ENCODE measurements at regions not wholly inside any gene's neighbourhood (a gene's known extent, or its start where the extent isn't known, plus 50 kb on each side); places are given as distances from the start of the nearest gene placed in this dataset.

GRCh38 chr5:68612972-68613371, 397.4 kb downstream of the PIK3R1 start:
- Mint-ChIP-seq H3K9me3 (ENCODE audit: unreplicated experiment) (peaks cover 3% of the 10 kb centered on the region), H3K36me3 (ENCODE audit: low read depth, unreplicated experiment) (no peaks in the 10 kb centered on the region), H3K27me3 (ENCODE audit: unreplicated experiment) (peaks cover 4% of the 10 kb centered on the region), H3K4me1 (ENCODE audit: unreplicated experiment) (no peaks in the 10 kb centered on the region), H3K27ac (ENCODE audit: unreplicated experiment) (no peak overlapping the region), H3K4me3 (ENCODE audit: unreplicated experiment) (no peak overlapping the region)
- TF ChIP-seq CTCF (IDR thresholded peaks at IDR 0.05; ENCODE audit: unreplicated experiment) = no peak
- DNase-seq (ENCODE audit: low spot score) = no peak

GRCh38 chr5:68618501-68618900, 402.9 kb downstream of the PIK3R1 start:
- TF ChIP-seq CTCF (IDR thresholded peaks at IDR 0.05; ENCODE audit: unreplicated experiment) = no peak
- Mint-ChIP-seq H3K4me1 (ENCODE audit: unreplicated experiment) (peaks cover 4% of the 10 kb centered on the region), H3K9me3 (ENCODE audit: unreplicated experiment) (no peaks in the 10 kb centered on the region), H3K27ac (ENCODE audit: unreplicated experiment) (no peak overlapping the region), H3K36me3 (ENCODE audit: low read depth, unreplicated experiment) (no peaks in the 10 kb centered on the region), H3K4me3 (ENCODE audit: unreplicated experiment) (no peak overlapping the region), H3K27me3 (ENCODE audit: unreplicated experiment) (no peaks in the 10 kb centered on the region)
- no peak for DNase-seq (ENCODE audit: low spot score)

GRCh38 chr5:68627001-68627400, 411.4 kb downstream of the PIK3R1 start:
- H3K4me1 Mint-ChIP-seq (ENCODE audit: unreplicated experiment) = no peaks in the 10 kb centered on the region
- H3K36me3 Mint-ChIP-seq (ENCODE audit: low read depth, unreplicated experiment) = no peaks in the 10 kb centered on the region
- H3K27ac Mint-ChIP-seq (ENCODE audit: unreplicated experiment) = no peak overlapping the region
- H3K4me3 Mint-ChIP-seq (ENCODE audit: unreplicated experiment) = no peak overlapping the region
- no peaks in the 10 kb centered on the region for H3K27me3 Mint-ChIP-seq (ENCODE audit: unreplicated experiment)
- H3K9me3 Mint-ChIP-seq (ENCODE audit: unreplicated experiment) = no peaks in the 10 kb centered on the region
- TF ChIP-seq CTCF (IDR thresholded peaks at IDR 0.05; ENCODE audit: unreplicated experiment) = no peak
- DNase-seq (ENCODE audit: low spot score) = no peak

GRCh38 chr5:68628082-68628814, 412.7 kb downstream of the PIK3R1 start:
- Mint-ChIP-seq H3K27me3 (ENCODE audit: unreplicated experiment) (no peaks in the 10 kb centered on the region), H3K9me3 (ENCODE audit: unreplicated experiment) (no peaks in the 10 kb centered on the region), H3K27ac (ENCODE audit: unreplicated experiment) (no peak overlapping the region), H3K4me1 (ENCODE audit: unreplicated experiment) (no peaks in the 10 kb centered on the region), H3K4me3 (ENCODE audit: unreplicated experiment) (no peak overlapping the region), H3K36me3 (ENCODE audit: low read depth, unreplicated experiment) (no peaks in the 10 kb centered on the region)
- TF ChIP-seq CTCF (IDR thresholded peaks at IDR 0.05; ENCODE audit: unreplicated experiment) = no peak
- DNase-seq (ENCODE audit: low spot score) = no peak

GRCh38 chr5:68630354-68630753, 414.8 kb downstream of the PIK3R1 start:
- Mint-ChIP-seq H3K27me3 (ENCODE audit: unreplicated experiment) (no peaks in the 10 kb centered on the region), H3K36me3 (ENCODE audit: low read depth, unreplicated experiment) (no peaks in the 10 kb centered on the region), H3K27ac (ENCODE audit: unreplicated experiment) (no peak overlapping the region), H3K4me1 (ENCODE audit: unreplicated experiment) (no peaks in the 10 kb centered on the region), H3K4me3 (ENCODE audit: unreplicated experiment) (no peak overlapping the region), H3K9me3 (ENCODE audit: unreplicated experiment) (no peaks in the 10 kb centered on the region)
- TF ChIP-seq CTCF (IDR thresholded peaks at IDR 0.05; ENCODE audit: unreplicated experiment) = no peak
- DNase-seq (ENCODE audit: low spot score) = no peak
